GM12864 (cell line): ENCODE measurements at regions not wholly inside any gene's neighbourhood (a gene's known extent, or its start where the extent isn't known, plus 50 kb on each side); places are given as distances from the start of the nearest gene placed in this dataset.

Source experiments
- DNase-seq: peaks from one replicate; pipeline ENCODE4 v3.0.0-alpha.2; 2011; ENCODE audit warnings: low read depth
- H3K4me3 ChIP-seq: 2 replicates; pipeline ENCODE4 v1.5.1; 2011; ENCODE audit warnings: mild to moderate bottlenecking, low read depth, low read length, control low read depth
- TF ChIP-seq, protein P1 (sequence below): IDR thresholded peaks from 2 replicates; pipeline ENCODE4 v1.5.1; 2011; ENCODE audit warnings: low read depth, mild to moderate bottlenecking, moderate library complexity, low read length, control low read depth, inconsistent platforms; ENCODE audit errors: missing control alignments

DNA sequence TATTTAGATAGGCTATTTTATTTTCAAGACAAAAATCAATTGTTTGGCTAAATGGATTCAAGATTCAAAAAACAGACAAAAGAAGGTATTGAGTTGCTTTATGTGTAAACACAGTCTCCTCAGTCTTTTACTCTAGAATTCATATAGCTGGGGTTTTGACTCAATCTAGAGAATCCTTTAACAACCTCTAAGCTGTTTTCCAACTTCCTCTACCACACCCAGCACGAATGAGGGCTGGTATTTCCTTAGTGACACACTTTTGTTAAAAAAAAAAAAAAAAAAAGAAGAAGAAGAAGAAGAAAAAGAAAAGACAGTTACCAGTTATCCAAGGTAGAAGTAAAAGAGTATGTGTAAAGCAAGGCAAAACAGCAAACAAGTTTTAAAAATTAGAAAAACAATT is 732.8 kb upstream of the GOLIM4 start:
- DNase-seq: no peak
- TF ChIP-seq, protein P1, sequence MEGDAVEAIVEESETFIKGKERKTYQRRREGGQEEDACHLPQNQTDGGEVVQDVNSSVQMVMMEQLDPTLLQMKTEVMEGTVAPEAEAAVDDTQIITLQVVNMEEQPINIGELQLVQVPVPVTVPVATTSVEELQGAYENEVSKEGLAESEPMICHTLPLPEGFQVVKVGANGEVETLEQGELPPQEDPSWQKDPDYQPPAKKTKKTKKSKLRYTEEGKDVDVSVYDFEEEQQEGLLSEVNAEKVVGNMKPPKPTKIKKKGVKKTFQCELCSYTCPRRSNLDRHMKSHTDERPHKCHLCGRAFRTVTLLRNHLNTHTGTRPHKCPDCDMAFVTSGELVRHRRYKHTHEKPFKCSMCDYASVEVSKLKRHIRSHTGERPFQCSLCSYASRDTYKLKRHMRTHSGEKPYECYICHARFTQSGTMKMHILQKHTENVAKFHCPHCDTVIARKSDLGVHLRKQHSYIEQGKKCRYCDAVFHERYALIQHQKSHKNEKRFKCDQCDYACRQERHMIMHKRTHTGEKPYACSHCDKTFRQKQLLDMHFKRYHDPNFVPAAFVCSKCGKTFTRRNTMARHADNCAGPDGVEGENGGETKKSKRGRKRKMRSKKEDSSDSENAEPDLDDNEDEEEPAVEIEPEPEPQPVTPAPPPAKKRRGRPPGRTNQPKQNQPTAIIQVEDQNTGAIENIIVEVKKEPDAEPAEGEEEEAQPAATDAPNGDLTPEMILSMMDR: no peak
- H3K4me3 ChIP-seq: no peak overlapping the region

DNA sequence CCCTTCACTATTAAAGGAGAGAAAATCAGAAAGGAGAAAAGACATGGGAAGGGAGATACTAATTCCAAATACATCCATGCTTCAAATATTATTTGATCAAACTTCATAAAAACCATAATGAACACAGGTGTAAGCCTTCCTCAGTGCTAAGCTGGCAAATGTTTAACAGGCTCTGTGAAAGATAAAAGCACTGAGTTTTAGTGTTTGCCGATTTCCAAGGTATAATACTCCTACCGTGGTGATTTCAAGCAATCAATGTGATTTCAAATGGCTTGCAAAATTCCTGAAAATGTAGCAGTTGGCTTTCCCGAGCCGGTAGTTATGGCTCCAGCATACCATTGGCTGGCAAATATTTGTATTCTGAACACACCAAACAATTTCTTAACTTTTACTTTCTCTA is 732.3 kb upstream of the GOLIM4 start:
- TF ChIP-seq, protein P1: no peak
- no peak for DNase-seq
- no peak overlapping the region for H3K4me3 ChIP-seq

DNA sequence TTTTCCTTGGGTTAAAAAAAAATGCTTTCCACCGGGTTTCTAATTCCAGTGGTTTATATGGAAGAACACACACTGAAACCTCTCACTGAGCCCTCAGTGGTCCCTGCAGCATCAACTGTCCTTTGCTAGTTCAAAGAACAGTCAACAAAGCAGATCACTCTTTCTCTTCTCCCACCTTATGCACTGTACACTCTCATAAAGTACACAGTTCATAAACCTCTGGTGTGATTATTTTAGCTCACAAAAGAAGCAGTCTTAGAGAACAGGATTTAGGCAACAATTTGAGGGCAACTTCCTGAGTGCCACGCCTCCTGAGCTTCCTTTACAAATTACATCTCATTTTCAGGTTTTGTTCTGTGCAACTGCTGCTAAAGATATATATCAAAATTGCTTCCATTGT is 728.4 kb upstream of the GOLIM4 start:
- no peak overlapping the region for H3K4me3 ChIP-seq
- no peak for DNase-seq
- TF ChIP-seq, protein P1: no peak

DNA sequence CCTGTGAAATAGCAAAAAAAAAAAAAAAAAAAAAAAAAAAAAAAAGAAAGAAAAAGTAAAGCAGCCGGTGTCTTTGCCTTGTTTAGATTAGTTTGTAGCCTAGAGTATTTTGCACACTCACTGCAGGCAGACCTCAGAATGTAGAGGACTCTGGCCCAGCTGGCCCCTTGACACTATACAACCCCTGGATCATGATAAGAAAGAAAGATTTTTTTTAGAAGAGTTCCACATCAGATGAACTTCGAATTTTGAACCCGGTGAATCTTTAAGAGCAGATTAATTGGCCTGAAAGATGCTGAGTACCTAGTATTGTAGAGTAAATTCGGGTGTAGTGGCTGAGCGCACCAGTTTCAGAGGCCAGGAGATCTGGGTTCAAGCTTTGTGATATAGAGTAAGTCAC is 727.7 kb upstream of the GOLIM4 start:
- TF ChIP-seq, protein P1: no peak
- no peak for DNase-seq
- H3K4me3 ChIP-seq: no peak overlapping the region

DNA sequence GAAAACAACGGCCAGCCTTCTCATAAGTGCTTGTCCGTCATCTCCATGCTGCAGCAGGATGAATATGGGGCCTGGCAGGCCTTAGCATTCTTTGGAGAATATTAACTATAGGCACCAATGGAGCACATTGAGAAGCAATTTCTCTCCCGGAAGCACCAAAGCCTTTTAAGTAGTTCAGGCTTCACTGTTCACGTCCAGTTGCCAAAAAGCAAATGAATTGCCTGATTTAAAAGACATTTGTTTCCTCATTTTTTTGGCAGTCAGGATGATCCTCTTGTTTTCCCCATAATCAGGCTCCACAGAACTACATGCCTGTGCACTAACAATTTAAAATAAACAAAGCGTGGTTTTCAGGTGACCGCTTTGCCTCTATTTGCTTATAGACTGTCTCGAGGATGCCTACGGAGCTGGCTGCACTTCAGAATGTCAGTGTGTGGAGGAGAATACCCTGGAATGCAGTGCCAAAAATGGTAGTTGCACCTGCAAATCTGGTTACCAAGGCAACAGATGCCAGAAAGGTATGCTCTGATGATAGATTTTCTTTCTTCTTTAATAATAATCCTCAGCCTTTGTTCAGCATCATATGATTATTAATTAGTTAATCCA is 725.2 kb upstream of the GOLIM4 start:
- H3K4me3 ChIP-seq: no peak overlapping the region
- no peak for DNase-seq
- TF ChIP-seq, protein P1: no peak

DNA sequence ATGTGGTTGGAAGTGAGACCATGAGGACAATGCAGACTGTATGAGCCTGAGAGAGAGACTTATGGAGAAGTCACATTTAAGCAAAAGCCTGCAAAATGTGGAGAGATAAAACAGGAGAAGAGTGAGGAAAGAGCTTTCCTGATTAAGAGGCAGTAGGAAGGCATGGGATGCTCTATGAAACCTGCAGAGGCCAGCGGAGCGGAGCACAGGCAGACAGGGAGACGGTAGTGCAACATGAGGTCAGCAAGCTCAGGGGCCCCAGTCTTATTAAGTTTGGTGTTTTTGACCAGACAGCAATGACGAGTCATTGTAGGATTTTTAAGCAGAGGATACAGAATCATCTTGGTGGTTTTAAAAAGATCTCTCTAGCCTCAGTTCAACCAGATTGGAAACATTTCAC is 721.5 kb upstream of the GOLIM4 start:
- DNase-seq: no peak
- TF ChIP-seq, protein P1: no peak

DNA sequence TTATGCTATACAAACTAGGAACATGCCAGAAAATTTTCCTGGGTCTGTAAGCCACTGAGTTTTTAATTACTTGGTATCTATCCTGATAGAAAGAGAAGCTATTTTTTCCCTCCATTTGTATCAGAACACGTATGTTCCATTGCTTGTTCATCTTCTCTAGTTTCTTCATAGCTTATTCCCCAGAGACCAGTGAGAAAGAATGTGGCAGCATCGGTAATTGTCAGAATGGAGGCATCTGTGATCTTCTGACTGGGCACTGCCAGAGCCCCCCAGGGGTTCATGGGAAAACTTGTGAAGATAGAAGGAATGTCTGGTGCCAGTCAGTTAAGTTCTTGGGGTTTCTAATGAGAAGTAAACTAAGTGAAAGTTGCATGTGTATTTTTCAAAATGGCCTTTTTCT is 720.2 kb upstream of the GOLIM4 start:
- no peak for DNase-seq
- H3K4me3 ChIP-seq: no peak overlapping the region
- TF ChIP-seq, protein P1: no peak

More for the DNA sequence above, 721.5 kb upstream of the GOLIM4 start:
- H3K4me3 ChIP-seq: no peak overlapping the region
